Occipital lobe (tissue), 1 donor: ENCODE measurements at regions not wholly inside any gene's neighbourhood (a gene's known extent, or its start where the extent isn't known, plus 50 kb on each side); places are given as distances from the start of the nearest gene placed in this dataset.

Experiments used
- DNase-seq: peaks from one replicate; lab custom pipeline; 2025; lab: John Stamatoyannopoulos, UW

DNA sequence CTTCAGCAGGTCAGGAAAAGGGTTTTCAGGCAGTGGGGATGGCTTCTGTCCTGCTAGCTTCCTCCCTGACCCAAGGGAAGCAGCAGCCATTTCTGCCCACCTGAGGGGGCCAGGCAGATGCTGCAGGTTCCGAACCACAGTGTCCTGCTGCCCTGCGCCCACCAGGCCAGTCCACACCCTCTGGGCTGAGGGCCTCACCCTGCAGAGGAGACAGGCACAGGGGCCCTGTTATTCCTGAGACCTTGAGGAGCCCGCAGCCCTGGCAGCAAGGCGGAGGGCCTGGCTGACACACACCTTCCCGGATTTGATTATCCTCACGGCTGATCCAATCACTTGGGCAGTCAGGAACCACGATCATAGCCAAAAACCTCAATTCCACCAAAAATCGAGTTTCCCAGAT lies 725.8 kb downstream of the BRD1 start:
- no peak for DNase-seq

DNA sequence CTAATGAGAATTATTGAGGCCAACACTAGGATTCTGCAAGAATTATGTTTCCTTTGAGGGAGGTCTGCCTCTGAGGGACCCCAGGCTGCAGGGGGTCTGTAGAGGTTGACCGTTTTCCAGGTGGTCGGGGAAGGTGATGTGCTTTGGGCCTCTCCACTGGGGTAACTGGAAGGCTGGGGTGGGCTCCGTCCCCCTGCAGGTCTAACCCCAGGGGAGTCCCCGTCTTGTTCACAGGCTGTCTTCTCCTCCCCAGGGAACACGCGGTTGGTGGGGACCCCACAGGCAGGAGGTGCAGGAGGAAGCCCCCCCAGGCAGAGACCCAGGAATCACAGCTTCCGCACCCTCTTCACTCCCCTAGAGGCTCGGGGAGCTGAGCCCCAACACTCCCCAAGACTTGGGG lies 726.4 kb downstream of the BRD1 start:
- no peak for DNase-seq

DNA sequence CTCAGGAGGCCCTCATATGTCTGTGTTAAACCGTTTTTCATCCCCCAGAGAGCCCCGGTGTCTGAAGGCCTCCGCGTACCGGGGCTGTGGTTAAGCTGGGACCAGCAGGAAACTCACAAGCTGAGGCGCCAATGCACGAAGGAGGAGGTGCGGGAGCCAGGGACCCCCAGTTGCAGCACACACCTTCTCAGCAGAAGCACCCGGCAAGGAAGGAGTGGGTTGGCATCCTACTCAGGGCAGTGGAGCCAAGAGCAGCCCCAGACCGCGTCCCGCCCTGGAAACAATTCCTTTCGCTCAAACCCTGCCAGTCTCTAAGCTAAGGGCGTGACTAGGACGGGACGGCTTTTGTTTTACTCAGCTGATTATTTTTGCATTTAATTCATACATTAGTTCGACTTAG lies 726.9 kb downstream of the BRD1 start:
- no peak for DNase-seq

DNA sequence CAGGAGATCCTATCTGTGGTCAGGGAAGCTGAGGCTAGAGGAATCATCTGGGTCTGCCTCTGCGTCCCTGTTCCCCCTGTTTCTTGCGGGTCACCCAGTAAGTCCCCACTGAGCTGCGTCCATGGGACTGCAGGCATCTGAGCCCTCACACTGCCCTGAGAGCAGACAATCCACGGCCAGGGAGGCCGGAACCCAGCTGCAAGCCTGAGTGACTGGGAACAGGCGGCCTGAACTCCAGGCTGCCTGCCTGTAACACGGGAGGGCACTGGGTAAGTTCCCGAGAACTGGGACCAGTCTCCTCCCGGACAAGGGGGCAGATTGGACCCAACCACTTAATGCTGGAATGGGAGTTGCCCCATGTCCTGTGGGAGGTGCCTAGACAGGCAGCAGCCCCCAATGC lies 727.4 kb downstream of the BRD1 start:
- DNase-seq = no peak

DNA sequence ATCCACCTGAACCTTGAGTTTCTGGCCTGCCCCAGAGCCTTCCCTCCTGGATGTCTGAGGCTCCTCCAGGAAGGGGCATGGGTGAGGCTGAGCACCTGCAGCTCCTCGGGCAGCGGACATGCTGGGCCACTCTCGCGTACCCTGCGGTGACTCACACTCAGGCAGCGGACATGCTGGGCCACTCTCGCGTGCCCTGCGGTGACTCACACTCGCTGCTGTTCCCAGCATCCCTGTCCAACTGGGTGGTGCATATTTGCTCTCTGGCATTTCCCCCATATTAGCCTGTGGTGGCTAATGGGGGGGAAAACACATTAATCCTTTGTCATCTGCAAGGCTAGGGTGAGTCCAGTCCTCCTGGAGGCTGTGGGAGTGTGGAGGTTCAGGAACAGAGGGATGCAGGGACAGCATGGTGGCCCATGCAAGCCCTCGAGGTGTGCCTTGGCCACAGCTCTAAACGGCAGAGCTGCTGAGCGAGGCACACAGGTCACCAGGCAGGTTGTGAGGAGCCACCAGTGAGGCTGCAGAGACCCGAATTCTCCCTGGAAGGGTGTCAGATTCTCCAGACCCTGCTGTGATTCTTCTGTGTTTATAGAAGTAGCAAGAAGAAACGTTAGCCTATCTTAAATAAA lies 728.1 kb downstream of the BRD1 start:
- DNase-seq = no peak

DNA sequence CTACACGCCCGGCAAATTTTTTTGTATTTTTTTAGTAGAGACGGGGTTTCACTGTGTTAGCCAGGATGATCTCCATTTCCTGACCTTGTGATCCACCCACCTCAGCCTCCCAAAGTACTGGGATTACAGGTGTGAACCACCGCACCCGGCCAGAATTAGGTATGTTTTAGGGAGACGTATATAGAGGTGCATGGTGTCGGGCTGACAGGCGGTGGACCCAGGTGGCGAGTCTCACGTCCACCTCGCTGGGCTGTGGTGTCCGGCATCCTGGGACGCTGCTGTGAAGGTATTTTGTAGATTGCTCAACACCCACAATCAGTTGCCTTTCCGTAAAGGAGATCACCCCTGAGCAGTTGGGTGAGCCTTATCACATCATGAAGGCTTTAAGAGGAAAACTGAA lies 728.6 kb downstream of the BRD1 start:
- DNase-seq = no peak

DNA sequence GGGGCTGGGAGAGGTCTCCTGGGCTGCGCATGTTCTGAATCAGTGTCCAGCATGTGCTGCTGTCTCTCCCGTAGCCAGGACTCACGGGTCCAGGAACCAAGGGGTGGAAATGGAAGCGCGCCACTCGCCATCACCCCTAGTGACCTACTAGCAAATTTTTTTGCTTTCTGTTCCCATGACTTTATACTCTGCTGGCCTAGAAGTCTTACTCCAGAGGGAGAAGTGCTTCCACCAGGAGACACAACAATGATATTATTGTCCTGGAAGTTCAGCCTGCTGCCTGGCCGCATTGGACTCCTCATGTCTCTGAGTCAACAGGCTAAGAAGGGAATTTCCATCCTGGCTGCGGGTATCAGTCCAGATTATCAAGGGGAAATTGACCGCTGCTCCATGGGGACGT lies 729.7 kb downstream of the BRD1 start:
- DNase-seq = no peak

DNA sequence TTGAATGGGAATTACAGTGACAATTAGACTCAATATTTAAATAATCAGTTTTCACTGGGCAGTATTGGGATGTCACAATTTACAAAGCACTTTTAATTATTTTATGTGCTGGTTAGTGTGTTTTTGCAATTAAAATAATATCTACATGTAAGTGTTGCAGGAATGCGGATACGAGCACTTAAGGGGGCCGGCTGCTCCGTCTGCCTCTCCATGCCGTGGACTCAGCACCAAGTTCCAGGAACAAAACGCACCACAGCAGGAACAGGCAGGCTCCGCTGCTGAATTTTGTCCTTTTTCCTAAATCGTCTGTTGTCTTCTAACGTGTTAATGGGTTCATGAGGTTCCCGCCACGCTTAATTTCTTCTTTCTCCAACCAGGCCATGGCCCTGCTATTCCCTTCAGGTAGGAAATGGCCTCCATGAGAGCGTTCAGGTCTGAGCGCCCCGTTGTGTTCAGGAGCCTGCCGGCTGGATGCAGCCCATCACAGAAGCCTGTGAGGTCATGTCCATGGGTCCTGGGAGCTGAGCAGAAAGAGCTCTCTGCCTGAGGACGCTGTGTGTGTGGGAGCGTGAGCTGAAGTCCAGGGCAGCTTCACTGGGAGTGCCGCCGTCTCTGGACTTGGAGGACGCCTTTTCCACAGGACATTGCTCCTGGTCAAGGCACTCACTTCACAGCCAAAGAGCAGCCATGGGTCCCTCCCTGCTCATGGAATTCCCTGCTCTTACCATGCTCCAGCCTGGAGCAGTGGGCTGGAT lies 730.3 kb downstream of the BRD1 start:
- no peak for DNase-seq

DNA sequence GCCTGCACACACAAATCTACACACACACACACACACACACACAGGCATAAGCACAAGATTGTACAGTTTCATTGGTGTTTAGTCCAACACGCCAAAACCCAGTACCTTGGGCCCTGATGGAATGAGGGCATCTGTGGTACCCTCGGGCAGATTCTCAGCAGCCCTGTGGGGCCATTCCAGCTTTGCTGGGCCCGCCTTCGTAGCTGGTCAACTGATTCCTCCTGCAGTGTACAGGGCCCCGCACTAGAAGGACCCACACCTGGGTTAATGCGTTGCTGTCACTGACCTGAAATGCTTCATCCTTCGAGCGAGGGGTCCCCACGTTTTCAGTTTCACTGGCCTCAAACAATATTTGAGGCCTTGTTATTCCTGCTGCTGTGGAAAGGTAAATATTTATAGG lies 731.2 kb downstream of the BRD1 start:
- DNase-seq = no peak

DNA sequence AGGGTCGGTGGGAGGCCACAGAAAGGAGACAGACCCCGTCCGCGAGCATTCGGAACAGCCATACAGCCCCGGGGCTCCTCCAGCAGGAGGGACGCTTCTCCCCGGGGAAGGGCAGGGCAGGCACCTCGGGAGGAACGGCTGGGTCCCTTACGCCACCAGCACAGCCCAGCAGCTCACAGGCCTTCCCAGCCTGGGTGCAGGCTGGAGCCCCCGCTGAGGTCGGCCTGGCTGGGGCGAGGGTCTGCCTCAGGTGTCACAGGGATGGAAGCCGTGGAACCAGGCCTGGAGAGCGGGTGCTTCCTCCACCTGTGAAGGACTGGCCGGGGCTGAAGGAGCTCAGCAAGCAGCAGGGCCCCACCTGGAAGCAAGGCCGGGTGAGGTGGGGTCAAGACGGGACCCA lies 732.3 kb downstream of the BRD1 start:
- no peak for DNase-seq

DNA sequence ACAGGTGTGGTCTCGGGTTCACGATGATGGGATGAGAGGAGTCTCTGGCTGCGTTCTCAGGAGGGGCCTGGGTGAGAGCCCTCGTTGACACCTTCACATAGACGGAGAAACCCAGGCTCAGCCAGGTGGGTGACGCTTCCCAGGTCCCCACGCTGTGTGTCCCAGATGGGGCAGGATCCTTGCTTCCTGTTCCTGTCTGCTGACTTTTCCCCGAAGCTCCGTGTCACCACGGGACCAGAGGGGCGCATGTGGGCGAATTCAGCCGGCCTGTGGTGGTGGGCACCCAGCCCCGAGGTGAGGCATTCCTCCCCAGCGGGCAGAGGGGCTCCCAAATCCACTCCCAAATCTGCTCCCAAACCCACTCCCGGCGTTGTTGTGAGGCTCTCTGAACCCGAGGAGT lies 732.8 kb downstream of the BRD1 start:
- DNase-seq = no peak

DNA sequence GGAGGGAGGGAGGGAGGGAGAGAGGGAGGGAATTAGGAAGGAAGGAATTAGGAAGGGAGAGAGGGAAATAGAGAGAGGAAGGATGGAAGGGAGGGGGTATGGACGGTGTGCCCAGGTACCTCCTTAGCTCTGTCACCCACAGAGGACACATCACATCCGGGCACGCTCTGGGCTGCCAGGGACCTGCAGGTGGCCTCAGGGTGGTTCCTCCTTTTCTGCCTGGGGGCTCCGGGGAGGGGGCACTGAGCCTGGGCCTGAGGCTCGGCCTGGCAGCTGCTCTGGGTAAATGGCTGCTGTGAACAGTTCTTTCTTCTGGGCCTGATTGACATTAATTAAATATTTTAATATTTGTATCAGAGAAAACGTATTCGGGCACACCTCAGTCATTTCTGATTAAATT lies 733.5 kb downstream of the BRD1 start:
- DNase-seq = no peak

DNA sequence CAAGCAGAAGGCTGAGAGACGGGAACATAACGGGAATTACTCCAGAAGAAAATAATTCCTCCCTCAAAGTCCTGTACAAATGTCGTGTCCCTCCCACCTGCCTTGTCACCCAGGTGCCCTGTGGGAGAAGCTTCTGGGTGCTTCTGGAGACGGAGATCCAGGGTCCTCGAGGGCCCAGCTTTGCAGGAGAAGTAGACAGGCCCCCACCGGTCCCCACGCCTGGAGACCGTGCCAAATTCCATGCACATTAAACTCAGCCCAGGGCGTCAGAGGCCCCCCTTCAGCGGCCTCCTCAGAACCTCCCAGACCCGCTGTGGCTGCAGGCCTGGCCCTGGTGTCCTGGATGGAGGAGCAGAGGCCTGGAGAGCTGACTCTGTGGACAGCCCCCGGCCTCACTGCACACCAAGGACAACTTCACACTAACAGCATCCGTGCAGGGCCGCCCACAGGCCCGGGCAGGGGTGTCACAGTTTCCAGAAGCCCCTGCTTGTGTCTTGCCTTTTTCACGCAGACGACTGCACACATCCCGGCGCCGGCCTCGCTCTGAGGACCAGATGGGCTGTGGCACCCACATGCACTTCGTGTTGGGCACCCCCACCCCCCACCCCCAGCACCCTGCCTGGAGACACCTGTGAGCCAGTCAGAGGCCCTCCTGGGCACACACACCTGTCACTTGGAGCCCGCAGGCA lies 734.3 kb downstream of the BRD1 start:
- no peak for DNase-seq

DNA sequence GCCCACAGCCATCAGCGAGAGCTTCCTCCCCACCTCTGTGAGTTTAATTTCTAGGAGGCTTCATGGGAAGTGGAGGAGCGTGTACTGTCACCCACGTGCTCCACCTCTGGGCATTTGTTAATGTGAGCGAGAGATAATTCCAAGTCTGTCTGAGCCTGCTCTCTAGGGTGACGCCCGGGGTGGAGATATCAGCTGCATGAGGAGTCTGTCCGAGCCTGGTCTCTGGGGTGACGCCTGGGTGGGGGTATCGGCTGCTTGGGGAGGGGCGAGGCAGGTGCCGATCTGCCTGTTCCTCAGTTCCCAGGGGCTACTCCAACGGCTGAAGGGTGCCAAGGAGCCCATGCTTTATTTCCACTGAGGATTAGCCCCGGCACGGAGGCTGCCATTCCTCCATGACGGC lies 735.0 kb downstream of the BRD1 start:
- DNase-seq = no peak

DNA sequence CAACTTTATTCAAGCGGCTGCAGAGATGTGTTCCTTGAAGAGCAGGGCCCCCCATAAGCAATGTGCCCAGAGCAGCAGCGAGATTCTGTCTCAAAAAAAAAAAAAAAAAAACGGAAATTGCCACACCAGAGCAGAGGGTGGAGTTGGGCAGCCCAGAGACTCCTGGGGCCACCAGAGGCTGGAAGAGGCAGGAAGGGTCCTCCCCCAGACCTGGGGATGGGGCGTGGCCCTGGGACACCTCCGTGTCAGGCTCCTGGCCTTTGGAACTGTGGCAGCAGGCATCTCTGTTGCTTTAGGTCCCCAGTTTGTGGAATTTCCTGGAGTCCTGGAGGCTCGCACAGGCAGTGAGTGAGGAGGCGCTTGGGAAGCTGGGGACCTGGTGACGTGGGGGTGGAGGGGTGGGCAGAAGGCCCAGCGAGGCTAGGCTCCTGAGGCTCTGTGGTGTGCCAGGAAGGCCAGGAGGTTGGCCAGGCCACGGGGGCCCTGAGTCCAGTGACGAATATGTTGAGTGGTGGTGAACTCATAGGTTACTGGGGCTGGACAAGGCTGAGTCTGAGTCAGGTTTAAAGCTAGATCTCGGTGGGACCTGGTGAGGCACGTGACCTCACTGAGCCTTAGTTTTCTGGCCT lies 735.6 kb downstream of the BRD1 start:
- DNase-seq = no peak

DNA sequence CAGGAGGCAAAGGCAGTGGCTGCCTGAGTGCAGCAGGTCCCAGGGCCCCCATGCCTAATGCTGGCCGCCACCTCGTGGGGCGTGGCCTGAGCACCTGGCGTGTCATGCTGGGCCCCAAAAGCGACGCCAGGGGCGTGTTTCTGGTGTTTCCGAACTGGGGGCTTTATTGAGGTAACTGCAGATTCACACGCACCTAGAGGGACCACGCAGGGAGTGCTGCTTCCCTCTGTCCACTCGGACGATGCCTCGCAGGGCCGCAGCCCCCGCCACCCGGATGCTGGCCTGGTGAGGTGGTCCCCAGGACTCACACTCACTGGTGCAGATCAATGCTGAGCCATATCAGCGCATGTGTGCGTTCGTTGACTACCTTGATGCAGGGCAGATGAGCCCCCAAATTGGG lies 736.2 kb downstream of the BRD1 start:
- no peak for DNase-seq

DNA sequence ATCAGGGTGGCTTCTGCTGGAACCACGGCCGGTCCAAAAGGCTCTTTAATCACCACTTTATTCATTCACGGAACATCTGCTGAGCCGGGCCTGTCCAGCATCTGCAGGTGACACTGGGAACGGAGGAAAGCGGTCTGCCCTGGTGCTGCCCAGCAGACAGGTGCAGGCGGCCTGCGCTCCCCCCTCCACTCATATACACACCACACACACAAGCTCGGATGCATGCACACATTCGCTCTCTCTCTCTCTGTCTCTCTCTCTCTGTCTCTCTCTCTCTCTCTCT lies 736.9 kb downstream of the BRD1 start:
- DNase-seq = no peak

DNA sequence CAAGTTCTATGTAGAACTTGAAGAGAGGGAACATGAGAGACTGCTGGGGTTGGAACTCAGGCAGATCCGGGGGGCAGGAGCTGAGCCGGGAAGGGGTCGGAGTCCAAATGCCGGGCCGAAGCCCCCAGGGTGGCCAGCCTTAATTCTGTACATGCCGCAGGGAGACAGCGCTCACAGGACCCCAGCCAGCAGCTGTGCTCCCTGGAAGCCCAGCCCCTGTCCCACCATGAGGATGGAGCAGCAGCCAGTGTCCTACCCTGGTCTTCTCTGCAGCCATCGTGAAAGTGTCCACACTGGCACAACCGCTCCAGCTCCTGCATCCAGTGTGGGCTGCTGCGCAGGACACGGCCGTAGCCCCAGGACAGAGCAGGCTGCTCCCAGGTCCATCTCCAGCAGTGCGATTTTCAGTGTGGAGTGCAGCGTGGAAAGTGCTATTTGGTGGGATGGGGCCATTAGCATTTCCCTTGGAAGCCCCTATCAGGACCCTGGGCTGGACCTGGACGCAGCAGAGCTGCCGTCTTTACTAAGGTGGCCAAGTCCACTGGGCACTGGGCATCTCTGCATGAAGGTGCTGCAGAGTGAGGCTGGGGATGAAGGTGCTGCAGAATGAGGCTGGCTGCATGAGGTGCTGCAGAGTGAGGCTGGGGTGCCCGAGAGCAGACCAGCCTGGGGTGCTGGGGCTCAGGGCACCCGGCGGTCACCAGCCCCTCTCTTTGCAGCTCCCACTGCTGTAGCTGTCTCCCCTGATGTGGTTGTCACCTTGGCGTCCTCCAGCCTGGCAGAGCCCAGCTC lies 737.4 kb downstream of the BRD1 start:
- no peak for DNase-seq

DNA sequence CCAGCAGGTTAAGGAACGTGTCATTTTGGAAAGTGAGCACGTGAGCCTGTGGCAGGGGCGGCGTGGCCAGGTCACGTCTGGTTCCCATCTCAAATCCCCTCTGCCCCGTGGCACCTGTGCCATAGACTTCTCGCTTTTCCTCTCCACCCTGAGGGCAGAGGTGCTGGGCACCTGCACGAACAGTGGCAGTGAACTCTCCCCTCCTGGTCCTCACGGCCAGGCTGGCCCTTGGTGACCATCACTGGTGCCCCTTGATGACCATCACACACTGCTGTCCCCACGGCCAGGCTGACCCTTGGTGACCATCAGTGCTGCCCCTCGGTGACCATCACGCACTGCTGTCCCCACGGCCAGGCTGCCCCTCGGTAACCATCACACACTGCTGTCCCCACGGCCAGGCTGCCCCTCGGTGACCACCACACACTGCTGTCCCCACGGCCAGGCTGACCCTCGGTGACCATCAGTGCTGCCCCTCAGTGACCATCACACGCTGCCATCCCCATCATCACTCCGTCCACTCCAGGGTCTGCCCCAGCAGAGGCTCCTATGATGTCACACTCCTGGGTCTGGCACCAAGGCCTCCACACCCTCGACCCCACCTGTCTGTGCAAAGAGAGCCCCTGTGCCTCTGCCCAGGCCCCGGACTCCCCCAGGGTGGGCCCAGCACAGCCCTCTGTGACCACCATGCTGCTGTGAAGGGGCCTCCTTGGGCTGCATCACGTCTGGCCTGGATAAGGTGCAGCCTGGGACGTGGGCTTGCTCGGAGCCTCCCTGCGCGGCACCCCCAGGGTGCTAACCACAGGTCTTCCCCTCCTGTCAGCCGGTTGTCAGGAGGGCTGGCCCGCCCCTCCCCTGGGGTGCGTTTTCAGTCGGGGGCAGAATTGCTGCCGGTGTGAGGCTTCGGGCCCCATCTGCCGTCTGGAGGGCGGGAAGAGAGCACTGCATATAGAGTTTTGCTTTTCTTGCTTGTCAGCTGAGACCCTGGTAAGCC lies 738.6 kb downstream of the BRD1 start:
- DNase-seq = no peak

DNA sequence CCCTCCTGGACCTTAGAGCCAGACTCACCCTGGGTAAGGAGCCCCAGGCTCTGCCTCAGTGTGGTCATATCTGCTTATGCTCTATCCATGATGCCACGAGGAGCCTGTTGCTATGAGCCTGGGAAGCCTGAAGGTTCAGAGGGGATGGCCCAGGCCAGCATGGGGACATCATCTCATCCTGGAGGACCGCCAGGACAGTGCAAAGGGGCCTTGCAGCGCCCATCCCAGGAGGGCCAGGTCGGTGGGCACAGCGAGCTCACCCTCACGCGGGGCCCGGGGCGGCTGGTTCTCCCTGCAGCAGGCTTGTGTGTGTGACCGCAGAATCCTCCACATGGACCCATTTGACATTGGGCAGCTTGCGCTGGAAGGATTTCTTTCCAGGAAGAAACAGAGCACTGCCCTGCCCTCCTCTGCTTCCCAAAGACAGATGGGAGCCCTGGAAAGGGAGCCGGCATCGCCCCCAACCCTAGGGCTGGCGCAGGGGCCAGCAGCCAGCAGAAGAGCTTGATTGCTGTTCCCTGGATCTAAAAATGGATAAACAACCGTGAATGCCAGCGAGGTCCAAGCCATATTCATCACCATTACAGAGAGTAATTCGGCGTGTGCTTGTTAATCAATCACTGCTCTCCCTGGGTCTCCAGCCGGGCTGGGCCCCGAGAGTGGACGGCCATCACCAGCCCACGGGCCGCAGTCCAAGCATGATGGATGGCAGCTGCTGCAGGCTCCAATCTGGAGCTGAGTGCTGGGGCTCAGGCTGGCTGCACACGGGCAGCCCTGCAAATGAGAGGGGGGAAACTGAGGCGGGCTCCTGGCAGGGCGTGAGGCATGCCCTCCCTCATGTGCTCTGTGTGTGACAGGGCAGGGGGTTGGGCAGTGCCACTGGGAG lies 739.7 kb downstream of the BRD1 start:
- no peak for DNase-seq
